Fibroblast of pulmonary artery (primary cell): ENCODE measurements at regions not wholly inside any gene's neighbourhood (a gene's known extent, or its start where the extent isn't known, plus 50 kb on each side); places are given as distances from the start of the nearest gene placed in this dataset.

Experiments
- DNase-seq: peaks from one replicate; pipeline ENCODE4 v3.0.0-alpha.2; 2010; ENCODE audit warnings: low read depth
- H3K4me3 ChIP-seq: replicated peaks from 2 replicates; pipeline ENCODE4 v1.5.1; 2011; ENCODE audit warnings: low read depth, mild to moderate bottlenecking, control low read depth, low read length, moderate library complexity
- CTCF ChIP-seq: IDR thresholded peaks from 2 replicates; pipeline ENCODE4 v1.5.1; 2011; ENCODE audit warnings: mild to moderate bottlenecking, control low read depth, low read length, inconsistent platforms; ENCODE audit errors: missing control alignments

- H3K4me3 ChIP-seq = no peak overlapping the region
- TF ChIP-seq CTCF = no peak
- no peak for DNase-seq
Observed at GRCh38 chr9:10899509-10899908, 286.7 kb upstream of the PTPRD start.

- no peak for DNase-seq
- TF ChIP-seq CTCF = no peak
- H3K4me3 ChIP-seq = no peak overlapping the region
Observed at GRCh38 chr9:10903969-10904368, 291.2 kb upstream of the PTPRD start.

GRCh38 chr9:10910779-10911178 is 298.0 kb upstream of the PTPRD start:
- no peak for TF ChIP-seq CTCF
- DNase-seq = no peak
- no peak overlapping the region for H3K4me3 ChIP-seq

- TF ChIP-seq CTCF = no peak
- no peak for DNase-seq
- no peak overlapping the region for H3K4me3 ChIP-seq
Observed at GRCh38 chr9:10911373-10911772, 298.6 kb upstream of the PTPRD start.

GRCh38 chr9:10917001-10917400 is 304.2 kb upstream of the PTPRD start:
- no peak for DNase-seq
- no peak overlapping the region for H3K4me3 ChIP-seq
- TF ChIP-seq CTCF = no peak

- no peak for TF ChIP-seq CTCF
- H3K4me3 ChIP-seq = no peak overlapping the region
- DNase-seq = no peak
Observed at GRCh38 chr9:10921671-10922070, 308.9 kb upstream of the PTPRD start.

GRCh38 chr9:10925896-10926295 is 313.1 kb upstream of the PTPRD start:
- DNase-seq = no peak
- no peak overlapping the region for H3K4me3 ChIP-seq
- no peak for TF ChIP-seq CTCF
